ENCODE measurements at regions not wholly inside any gene's neighbourhood (a gene's known extent, or its start where the extent isn't known, plus 50 kb on each side); places are given as distances from the start of the nearest gene placed in this dataset.
A peak's percentile ranks its signal among the peaks of the same experiment; 100 is the strongest.

DNA sequence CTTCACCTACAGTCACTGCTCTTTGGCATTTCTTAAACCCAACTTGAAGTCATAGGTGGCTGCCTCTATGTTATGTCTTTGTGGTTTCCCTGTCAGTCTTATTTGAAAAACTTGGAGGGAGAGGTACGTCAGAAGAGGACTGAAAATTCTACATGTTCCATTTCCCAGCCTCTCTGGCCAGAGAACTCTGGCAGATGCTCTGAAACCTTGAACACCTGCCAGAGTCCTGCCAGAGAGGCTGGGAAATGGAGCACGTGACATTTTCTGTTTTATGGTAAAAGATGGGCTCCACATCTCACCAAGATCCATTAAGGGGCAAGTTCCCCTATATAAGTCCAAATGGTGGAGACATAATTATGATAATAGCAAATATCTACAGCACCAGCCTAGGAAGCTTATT, 99.5 kb downstream of the MAFB start:
- DNase-seq (ENCODE audit: low spot score): no peak

DNA sequence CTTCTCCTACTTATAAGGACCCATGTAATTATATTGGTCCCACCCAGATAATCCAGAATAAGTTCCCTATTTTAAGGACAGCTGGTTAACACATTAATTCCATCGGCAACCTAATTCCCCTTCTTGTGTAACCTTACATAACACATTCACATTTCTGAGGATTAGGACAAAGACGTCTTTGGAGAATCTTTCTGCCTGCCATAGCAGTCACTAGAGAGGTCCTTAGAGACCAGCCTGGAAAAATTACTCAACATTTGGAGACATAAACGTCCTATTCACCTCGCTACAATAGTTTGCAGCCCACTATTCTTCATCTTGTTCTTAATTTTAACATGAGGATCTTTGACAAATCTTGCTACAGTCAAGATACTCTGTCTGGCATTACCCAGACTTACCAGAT, 100.1 kb downstream of the MAFB start:
- DNase-seq (ENCODE audit: low spot score): no peak

DNA sequence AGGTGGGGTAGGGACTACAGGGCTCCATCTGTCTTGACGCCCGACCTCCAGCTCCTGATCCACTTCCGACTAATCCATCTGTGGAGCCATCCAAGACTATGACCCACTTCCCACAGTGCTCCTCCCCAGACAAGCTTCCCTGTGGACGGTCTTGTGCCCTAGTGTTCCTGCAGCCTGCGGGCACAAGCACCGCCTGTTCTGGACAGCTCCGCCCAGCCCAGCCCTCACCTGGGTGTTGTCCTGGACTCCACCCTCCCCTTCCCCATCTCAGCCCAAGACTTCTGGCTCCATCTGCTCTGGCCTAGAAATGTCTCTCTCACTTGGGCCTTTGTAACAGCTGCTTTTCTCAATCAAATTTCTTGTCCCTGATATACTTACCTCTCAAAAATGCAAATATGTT, 102.0 kb downstream of the MAFB start:
- no peak for DNase-seq (ENCODE audit: low spot score)

DNA sequence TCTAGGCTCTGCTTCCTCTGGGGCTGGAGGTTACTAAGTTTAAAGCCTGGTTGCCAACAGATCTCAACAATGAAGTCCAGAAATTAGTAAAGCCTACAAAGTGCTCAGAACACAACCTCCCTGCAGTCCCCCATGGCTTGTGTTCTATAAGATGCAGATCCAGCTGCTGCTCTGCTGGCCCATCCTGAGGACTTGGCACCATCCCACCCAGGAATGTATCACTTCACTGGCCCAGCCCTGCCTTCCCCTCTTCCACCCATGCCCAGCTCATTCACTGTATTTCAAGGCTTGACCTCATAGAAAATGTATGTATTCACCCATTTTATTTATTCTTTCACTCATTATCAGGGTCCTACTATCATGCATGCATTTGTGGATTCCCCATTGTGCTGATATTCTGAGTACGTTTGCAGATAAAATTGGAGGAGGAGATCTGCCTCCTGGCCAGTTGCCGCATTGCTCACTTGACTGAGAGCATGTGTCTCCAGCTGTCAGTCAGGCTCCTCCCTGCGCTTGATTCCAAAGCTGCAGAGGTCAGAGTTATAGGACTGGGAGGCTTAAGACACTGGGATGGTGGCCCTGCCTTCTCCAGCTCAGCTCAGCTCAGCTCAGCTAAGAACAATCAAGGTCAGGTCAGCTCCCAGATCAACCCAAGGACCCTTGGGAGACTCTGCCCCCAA, 104.8 kb downstream of the MAFB start:
- DNase-seq (ENCODE audit: low spot score): no peak

DNA sequence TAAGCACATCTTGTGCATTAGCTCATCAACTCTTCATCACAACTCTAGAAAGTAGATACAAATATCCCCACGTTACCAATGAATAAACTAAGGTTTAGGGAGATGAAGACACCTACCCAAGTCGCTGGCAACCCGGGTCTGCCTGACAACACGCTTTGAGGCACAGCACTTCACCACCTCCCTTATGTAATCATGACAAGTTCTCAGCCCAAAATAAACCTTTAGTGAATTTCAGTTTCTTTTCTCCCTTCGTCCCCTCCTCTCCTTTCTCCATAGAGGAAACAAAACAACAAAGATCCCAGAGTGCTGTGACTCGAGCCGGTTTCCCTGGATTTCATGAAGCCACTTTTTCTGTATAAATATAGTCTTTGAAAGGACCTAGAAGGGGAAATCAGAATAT, 105.4 kb downstream of the MAFB start:
- no peak for DNase-seq (ENCODE audit: low spot score)

DNA sequence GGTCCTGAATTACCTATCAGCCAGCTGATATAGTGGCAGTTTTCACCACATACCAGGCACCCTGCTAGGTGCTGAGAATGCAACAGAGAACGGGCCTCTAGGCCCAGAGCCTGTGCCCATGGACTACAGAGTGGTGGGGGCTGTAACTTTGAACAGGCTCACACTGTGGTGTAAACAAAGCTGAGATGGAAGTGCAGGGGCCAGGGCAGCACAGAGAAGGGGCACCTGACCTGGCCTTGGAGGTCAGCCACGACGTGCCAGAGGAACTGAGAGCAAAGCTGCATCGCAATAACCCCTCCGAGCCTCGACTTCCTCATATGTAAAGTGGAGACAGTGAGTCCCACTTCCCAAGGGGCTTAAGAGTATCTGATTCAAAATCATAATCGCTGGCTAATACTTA, 105.8 kb downstream of the MAFB start:
- peak; percentile 73 for DNase-seq (ENCODE audit: low spot score)

DNA sequence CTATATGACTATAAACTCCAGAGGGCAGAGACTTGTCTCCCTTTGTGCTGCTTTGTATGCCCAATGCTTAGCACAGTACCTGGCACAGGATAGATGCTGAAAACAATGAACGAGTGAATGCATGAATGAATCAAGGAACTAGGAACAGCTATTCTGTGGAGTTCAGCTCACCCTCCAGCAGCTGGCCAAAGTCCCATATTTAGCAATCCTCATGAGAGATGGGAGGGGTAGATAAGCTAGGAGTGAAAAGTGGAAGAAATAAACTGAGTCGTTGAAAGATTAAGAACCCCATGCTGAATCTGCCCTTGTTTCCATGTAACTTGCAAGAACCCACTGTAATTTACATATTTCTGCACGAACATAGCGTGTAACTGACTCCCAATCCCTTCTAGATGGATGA, 106.5 kb downstream of the MAFB start:
- no peak for DNase-seq (ENCODE audit: low spot score)

DNA sequence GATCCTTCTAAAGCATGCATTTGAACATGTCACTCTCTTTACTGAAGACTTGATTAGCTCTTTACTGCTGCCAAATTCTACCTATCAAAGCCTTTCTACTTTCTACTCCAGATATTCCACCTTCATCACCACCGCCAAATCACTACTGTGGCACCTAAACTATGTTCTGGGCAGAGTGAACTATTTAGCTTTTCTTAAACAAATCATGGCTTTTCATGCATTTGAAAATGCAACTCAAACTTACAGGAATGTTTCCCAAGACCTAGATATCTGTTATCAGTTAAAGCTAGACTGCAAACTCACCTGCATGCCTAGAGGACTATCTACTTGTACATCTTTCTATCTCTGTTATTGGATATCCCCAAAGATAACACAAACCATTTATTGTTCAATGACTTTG, 109.3 kb downstream of the MAFB start:
- no peak for DNase-seq (ENCODE audit: low spot score)

DNA sequence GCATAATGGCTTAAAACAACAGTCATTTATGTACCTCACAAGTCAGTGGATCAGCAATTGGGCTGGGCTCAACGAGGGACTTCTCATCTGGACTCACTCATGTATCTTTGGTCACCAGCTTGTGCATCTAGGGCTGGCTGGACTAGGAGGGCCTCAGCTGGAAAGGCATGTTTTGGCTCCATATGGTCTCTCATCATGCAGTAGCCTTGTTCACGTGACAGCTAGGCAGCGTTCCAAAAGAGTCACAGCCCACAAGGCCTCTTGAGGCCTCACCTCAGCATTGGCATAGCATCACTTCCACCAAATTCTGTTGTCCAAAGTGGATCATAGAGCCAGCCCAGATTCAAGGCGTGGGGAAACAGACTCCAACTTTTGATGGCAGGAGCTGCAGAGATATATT, 110.1 kb downstream of the MAFB start:
- no peak for DNase-seq (ENCODE audit: low spot score)

DNA sequence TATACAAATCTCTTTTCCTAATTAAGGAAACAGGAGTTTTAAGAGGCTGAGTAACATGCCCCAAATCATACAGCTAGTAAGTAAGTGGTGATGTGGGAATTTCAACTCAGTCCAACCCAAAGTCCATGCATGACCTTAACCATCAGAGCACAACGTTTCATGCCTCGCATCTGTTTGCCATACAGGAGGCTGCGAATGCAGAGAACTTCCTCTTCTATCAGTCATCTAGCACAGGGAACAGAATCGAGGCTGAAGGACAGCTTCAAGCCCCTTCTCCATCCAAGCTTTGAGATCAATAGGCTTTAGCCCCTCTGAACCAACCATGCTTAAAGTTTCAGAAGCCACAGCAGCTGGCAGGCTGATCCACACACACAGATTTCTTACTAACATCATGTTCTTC, 113.2 kb downstream of the MAFB start:
- no peak for DNase-seq (ENCODE audit: low spot score)

DNA sequence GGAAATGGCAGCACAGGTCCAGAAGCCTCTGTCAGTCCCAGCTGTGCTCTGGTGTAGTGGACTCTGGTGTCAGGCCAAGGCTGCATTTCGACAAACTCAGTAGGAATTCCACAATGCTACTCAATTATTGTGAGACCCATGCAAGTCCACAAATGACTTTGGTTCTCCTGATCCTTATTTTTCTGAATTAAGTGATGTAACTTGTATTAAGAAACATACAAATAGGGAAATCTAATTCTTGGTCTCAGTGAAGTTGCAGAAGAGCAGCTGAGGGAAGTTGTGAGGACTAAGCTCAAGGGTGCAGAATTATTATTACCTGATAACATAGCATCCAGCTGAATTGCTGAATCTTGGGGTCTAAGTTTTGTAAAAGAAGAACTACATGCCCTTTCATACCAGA, 116.8 kb downstream of the MAFB start:
- DNase-seq (ENCODE audit: low spot score): no peak

DNA sequence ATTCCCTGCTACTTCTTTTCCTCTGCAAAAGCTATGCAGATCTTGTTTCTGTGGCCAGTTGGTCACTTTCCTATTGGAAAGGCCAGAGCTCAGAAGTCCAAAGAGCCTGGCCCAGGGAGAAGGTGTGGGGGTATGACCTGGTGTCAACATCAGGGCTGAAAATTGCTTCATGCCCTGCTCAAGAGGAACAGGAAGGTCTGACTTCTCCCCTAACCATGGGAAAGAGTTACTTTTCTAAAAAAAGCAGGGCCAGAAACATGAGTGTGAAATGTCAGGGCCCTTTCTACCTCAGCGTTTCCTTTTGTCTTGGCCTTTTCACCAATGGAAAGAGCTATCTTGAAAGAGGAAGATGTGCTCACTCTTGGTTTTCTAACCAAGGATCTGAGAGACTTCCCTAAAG, 117.4 kb downstream of the MAFB start:
- peak; percentile 49 for DNase-seq (ENCODE audit: low spot score)

DNA sequence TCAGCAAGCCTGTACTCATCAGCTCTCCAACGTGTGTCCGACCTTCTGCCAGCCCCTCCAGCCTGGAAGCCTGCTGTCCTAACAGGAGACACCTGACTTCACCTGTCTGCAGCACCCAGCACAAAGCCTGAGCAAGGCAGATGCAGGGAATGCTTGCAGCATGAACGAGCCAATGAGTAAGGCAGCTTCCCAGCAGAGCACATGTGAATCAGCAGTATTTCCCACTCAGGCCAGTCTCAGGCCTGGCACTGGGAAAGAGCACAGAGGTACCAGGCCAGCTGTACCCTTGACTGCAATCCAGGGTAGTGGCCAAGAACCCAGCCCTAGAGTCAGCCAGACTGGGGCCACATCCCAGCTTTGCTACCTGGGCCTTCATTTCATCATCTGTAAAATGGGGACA, 120.8 kb downstream of the MAFB start:
- no peak for DNase-seq (ENCODE audit: low spot score)

DNA sequence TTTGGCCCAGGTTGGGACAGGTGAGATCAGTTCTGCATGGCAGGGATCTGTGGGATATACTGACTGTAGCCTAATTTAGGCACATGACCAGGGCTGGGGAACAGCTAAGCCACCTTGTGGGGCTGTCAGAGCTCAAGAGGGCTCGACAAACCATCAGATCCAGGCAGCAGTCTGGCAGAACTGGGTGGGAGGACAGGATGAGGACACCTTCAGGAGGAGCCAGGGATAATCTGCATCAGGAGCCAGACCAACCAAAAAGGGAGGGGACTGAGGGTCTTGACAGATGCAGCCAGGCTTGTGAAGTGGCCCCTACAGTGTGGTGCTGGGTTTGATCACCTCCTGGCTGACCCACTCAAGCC, 123.4 kb downstream of the MAFB start:
- DNase-seq (ENCODE audit: low spot score): no peak

DNA sequence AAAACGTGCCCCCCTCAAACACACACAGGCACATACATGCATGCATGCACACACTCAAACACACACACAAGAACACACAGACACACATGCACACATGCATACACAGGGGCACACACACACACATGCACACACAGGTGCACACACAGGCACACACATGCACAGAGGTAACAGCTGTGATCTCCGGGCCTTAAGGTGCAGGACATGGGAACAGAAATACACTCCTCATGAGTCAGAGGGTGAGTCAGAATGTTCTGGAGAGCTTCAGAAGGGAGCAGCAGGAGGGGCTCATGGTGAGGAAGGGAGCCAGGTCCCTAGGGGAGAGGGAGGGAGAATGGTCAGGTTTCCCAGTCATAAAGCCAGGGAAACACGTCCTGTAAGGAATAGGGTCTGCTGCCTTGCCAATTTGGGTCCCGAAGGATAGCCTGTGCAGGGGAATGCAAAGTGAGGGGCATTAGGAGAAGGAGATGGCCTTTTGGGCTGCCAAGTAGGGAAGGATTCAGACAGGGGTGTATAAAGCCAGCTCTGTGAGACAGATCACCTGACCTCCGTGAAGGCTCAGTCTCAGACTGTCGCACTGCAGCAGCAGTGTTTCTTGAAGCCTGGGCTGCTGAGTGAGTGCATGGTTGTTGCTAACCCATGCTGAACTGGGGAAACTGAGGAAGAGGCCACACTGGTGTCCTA, 123.9 kb downstream of the MAFB start:
- DNase-seq (ENCODE audit: low spot score): no peak

DNA sequence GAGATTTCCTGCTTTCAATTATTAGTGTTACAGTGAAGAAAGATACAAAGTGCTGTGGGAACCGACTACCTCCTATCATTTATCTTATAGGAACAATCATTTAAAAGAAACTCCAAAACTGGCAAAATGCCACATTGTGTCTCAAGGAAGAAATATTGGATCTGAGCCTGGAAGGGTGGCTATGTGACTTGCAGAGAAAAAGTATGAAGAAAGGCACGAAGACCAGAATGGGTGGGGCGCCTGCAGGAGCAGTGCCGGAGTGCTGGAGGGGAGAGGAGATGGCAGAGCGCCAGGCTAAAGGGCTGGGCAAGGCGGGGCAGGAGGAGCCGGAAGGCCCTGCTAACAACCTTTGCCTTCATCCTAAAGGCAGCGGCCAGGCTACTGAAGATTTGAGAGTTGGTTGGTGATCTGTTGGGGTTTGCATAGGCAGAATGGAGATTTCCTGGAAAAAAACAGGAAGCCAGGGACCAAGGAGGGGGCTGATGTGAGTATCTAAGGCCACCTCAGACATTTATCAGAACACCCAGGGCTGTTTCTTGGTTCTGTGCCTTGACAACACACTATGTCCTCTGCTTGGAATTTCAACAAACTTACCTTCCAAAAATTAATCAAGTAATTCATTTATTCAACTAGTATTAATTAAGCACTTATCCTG, 125.6 kb downstream of the MAFB start:
- DNase-seq (ENCODE audit: low spot score): no peak

DNA sequence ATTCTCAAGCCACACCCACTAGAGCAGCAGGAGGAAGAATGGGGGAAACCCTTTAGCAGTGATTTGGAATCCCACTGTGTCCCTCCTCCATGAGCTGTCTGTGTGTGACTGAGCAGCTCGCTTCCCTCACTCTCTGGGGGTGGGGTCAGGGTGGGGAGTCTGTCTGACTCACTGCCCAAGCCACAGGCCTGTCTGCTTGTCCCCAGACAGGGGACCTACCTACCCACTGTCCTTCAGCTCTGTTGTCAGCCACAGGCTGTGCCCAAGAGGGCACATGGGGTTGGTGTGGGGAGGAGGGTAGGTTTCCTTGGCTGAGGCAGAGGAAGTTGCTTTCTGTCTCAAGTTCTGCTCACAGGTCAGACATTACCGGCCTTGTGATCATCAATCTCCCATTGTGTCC, 127.0 kb downstream of the MAFB start:
- DNase-seq (ENCODE audit: low spot score): peak; percentile 41

DNA sequence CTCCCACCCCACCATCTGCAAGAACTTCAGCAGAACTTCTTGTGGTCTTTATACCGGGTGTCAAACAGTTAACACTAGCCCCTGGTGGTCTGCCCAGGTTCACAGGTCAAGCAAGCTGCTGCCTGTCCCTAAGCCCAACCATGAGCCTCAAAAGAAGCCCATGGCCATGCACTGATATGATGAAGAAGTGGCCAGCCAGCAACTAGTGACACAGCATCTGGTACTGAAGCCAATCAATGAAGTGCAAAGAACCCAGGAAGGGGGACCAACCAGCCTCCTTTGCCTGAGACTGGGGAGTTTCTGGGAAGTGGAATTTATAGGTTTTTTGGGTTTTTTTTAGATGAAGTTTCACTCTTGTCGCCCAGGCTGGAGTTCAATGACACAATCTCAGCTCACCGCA, 127.8 kb downstream of the MAFB start:
- DNase-seq (ENCODE audit: low spot score): no peak

DNA sequence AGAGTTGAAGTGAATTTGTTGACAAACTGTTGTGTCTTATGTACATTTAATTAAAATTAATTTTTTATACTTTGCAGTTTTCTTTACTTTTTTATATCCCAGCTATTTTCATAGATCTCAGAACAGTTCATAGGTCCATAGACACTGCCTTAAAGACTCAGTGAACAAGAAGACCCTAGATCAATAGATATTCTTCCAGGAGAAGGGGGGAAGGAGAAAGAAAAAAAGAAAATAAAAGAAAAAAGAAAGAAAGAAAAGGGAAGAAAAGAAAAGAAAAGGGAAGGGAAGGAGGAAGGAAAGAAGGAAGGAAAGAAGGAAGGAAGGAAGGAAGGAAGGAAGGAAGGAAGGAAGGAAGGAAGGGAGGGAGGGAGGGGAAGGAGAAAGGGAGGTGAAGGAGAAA, 130.8 kb downstream of the MAFB start:
- DNase-seq (ENCODE audit: low spot score): no peak

DNA sequence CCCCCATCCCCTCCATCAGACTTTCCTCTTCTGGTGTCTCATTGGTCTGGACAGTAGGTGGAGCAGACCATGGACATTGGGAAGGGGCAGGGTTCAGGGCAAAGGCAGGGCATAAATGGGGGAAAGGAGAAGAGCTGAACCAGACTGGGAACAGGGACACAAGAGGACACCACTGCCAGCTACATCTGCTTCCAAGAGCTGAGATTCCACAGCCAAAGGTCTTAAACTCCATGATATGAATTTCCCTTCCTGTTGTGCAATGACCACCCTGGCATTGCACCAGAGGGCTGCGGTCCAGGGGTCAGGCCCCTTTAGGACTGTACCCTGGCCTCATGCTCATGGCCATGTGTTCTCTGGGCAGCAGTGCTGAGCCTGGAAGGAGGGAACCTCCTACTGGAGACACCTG, 137.9 kb downstream of the MAFB start:
- DNase-seq (ENCODE audit: low spot score): no peak

DNA sequence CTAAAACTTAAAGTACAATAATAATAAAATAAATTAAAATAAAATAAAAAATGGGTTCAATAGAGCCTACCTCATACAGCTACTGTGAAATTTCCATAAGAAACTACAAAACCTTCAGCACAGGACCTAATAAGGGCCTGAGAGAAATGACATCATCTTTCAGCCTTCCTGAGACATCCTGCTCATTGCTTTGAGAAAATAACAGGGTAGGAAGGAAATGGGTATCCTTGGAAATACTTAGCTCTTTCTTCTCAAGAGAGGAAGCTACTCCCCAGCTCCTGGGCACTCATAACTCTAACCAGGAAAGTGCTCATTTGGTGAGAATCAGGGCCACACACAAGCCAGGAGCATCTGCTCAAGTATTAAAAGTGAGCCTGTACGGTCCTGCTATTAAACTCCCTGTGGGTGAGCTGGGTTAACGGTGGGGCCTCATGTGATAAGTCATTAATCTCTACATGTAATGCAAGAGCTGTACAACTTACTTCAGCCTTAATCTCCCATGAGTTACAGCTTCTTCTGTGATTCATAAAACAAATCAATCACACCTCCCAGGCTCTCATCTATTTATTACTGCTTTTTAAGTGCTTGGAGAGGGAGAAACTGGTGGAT, 141.4 kb downstream of the MAFB start:
- DNase-seq (ENCODE audit: low spot score): no peak

DNA sequence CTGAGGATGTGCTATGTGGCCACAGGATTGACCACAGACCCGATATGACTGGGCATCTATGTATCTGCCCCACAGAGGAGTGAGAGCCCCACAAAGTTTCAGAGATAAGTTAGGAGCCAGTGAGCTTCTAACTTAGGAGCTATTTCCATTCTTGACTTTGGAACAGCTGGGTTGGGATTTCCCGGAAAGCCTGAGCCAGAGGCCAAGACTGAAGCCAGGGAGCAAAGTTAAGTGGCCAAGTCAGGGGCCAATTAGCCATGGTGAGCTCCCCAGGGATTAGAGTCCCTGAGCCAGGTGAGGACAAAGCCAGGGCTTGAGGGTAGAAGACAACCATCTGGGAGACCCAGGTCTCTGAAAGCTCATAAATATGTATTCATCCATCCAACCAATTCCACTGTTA, 143.6 kb downstream of the MAFB start:
- DNase-seq (ENCODE audit: low spot score): no peak

DNA sequence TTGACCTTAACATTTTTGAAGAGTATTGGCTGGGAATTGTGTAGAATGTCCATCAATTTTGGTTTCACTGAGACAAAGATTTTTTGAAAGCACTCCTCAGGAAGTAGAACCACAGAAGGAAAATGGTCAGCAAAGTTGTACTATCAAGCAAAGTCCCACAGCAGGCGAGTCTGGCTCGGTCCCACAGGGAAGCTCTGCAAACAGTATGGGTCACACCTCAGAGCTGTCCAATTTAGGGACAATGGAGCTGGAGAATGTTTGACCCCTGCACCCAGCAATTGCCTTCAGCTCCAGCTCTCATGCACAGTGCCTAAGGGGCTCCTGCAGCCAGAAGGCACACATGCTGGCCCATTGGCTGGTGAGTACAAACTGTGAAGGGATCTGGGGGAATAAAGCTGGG, 147.0 kb downstream of the MAFB start:
- no peak for DNase-seq (ENCODE audit: low spot score)

Measured in Ammon's horn (tissue), 1 donor.